Superior temporal gyrus (tissue), 1 donor: ENCODE measurements at regions not wholly inside any gene's neighbourhood (a gene's known extent, or its start where the extent isn't known, plus 50 kb on each side); places are given as distances from the start of the nearest gene placed in this dataset.
"Not testable (repeated sequence)": the region's sequence is repeated elsewhere in the genome, so short reads cannot be mapped to it uniquely, and the experiment has no call there.

Experiments
- DNase-seq: peaks from one replicate; pipeline ENCODE4 v3.0.0-alpha.2; 2016; ENCODE audit errors: extremely low spot score

- no peak for DNase-seq
These were observed 259.9 kb downstream of the CTH start for GRCh38 chr1:70671006-70671405.

GRCh38 chr1:70672442-70672888 is 261.4 kb downstream of the CTH start:
- DNase-seq, result peak; percentile 19

GRCh38 chr1:70674941-70675685 is 264.0 kb downstream of the CTH start:
- no peak for DNase-seq

- DNase-seq, result no peak
These were observed 264.7 kb downstream of the CTH start for GRCh38 chr1:70675737-70676156.

GRCh38 chr1:70685300-70686286 is 274.5 kb downstream of the CTH start:
- peak; percentile 59 for DNase-seq

GRCh38 chr1:70688580-70688979 is 277.5 kb downstream of the CTH start:
- no peak for DNase-seq

GRCh38 chr1:70706381-70707037 is 295.4 kb downstream of the CTH start:
- DNase-seq, result no peak

- DNase-seq, result no peak
These were observed 296.1 kb downstream of the CTH start for GRCh38 chr1:70707214-70707613.

- no peak for DNase-seq
These were observed 303.1 kb downstream of the CTH start for GRCh38 chr1:70714149-70714548.

- DNase-seq, result no peak
These were observed 306.1 kb downstream of the CTH start for GRCh38 chr1:70717211-70717610.

- no peak for DNase-seq
These were observed 306.6 kb downstream of the CTH start for GRCh38 chr1:70717656-70718055.

GRCh38 chr1:70718086-70718630 is 307.1 kb downstream of the CTH start:
- no peak for DNase-seq

GRCh38 chr1:70719154-70719553 is 308.1 kb downstream of the CTH start:
- DNase-seq, result no peak

GRCh38 chr1:70720109-70720508 is 309.0 kb downstream of the CTH start:
- DNase-seq, result no peak

- DNase-seq, result no peak
These were observed 309.5 kb downstream of the CTH start for GRCh38 chr1:70720521-70720920.

- DNase-seq, result no peak
These were observed 316.9 kb downstream of the CTH start for GRCh38 chr1:70727886-70728489.

- DNase-seq, result not testable (repeated sequence)
These were observed 311.1 kb downstream of the PTGER3 start for GRCh38 chr1:70736518-70736917.

GRCh38 chr1:70737125-70737524 is 310.5 kb downstream of the PTGER3 start:
- DNase-seq, result no peak

GRCh38 chr1:70738624-70739023 is 309.0 kb downstream of the PTGER3 start:
- DNase-seq, result no peak

GRCh38 chr1:70745199-70745598 is 302.4 kb downstream of the PTGER3 start:
- no peak for DNase-seq

- DNase-seq, result not testable (repeated sequence)
These were observed 301.6 kb downstream of the PTGER3 start for GRCh38 chr1:70746062-70746461.
